ENCODE measurements at regions not wholly inside any gene's neighbourhood (a gene's known extent, or its start where the extent isn't known, plus 50 kb on each side); places are given as distances from the start of the nearest gene placed in this dataset.

DNA sequence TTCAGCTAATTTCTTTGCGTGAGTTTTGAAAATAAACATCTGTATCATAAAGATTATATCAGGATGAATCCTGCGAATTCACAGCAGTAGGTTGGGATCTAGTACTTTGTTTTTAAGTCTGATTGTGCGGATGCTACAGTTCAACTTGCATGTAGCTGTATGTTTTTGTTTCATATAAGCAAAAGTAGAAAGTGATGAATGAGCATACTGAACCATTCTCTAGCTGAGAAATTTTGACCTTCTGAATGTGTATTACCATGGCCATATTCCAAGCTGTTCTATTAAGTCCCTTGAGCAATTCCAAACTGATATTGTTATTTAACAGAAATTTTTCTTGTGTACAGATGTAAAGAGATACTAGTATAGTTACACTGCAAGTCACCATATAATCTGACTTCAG lies 358.8 kb upstream of the MEOX2 start:
- no peak for DNase-seq

DNA sequence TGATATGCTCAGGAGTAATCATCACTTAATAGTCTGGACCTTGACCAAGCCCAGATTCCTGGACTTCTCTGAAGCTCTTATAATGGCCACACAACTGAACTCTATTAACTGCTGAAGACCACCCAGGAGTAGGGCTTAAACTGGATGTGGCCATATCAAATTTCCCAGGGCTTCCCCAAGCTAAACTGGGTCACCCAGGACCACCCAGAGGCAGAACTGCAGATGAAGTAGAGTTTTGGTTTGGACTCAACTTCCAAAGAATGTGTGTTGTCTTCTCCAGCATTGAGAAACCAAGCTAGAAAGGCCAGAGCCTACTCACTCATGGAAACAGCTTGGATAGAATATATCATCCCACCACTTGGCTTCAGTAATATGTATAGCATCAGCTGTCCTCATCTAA lies 358.2 kb upstream of the MEOX2 start:
- no peak for DNase-seq

DNA sequence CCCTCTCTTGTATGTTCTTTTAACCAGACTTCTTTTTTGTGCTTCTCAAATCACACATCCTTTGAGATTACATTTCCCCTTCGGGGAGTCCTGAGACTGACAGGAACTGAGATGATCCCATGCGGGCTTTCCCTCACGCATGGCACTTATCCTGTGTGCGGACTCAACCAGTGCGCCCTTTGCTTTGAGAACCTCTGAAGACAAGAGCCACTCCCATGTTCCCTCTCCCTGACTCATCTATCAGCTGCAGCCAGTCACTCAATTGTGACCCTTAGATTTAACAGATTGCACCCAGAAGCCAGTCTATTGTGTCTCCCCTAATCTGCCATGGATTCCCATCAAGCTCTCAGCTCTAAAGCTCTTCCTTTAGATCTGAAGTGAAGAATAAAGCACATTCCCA lies 353.9 kb upstream of the MEOX2 start:
- DNase-seq: no peak

DNA sequence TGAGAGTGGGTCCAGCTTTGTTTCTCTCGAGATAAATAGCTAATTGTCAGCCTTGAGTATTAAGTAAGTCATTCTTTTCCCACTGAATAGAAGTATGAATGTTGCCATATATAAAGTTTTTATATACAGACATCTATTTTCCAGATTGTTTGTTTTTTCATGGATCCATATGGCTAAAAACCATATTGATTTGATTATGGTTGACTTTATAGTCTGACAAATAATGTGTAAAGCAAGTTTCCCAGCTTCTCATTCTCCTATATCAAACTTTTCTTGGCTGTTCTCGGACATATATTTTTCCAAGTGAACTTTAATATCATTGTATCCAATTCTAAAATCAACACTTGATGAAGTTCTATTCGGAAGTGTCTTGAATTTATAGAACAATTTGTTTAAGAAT lies 352.4 kb upstream of the MEOX2 start:
- DNase-seq: no peak

DNA sequence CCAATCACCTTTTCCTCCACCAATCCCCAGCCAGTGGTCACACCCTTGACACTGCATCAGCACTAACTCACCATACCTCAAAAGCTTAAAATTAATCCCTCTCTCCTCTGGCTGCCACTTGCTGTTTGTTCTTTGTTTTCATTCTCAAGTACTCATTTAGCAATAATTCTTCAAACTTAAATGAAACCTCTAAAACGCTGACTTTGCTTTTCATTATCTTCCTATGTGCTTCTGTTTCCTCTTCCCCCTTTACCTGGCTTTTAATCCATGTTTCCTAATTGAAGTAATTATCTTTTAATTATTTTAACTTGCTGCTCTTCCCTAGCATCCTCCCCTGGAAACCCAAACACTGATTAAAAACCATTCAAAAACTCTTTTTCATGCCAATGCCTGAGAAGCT lies 348.9 kb upstream of the MEOX2 start:
- DNase-seq: no peak

DNA sequence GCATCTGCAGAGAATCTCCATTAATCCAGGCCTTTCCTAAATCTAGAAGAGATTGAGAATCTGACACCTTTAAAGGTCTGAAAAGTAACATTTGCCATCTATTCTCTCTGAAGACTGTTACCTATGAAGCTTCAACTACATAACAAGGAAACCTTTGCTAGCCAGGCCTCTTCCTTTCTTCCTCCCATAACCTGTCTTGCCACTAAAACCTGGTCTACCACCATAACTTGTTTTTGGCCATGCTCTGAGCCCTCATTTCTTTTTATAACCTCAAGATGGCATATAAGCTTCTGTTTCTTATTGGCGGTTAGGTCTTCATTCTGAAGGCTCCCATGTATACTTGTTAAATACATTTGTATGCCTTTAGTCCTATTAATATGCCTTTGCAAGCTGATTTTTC lies 348.4 kb upstream of the MEOX2 start:
- DNase-seq: no peak

DNA sequence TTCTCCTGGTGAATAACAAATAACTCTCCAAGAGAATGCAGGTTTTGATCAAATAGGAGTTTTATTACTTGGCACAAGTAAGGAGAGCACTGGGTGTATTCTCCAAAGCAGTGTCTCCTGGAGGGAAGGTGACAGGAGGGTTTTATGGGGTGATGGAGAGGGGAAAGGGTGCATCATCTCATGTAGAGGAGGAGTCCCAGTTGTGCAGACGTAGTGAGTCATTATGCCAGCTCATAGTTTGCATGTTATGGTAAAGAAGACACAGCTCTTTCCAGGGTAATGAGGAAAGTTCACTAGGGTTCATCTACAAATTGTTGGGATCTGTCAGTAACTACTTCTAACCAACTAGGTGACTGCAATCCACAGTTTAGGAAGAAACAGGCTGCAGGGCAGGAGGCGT lies 347.9 kb upstream of the MEOX2 start:
- no peak for DNase-seq

DNA sequence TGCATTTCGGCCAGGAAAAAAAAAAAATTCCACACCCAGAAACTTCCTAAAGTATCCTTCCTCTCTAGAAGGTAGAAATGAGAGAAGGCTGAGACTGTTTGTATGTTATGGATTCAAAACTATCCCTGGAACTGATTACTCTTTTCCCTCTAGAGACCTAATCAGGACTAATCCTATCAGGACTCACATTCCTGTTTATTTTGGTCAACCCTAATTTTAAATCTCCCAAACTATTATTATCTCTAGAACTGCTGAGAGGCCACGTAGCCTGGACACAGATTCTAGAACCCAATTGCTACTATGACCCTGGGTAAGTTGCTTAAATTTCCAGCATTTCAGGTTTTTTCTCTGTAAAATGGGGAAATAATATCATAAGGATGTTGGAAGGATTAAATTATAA lies 346.8 kb upstream of the MEOX2 start:
- DNase-seq: no peak

DNA sequence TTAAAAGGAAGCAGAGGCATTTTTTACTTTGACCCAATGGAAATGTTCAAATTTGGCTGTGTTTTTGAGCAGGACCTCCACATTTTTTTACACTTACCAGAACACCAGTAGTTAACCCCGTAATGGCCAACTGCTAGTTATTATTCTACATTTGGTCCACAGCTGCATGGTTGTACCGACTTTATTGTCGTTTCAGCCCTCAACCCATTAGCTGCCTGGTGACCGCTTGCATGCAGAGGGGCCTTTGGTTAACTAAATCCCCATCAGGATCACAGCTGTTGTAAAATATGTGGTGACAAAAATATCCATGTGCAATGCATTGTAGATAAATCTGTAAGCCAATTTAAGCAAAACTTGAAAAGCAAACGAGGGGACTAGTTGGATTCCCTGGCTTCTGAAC lies 342.2 kb upstream of the MEOX2 start:
- no peak for DNase-seq

DNA sequence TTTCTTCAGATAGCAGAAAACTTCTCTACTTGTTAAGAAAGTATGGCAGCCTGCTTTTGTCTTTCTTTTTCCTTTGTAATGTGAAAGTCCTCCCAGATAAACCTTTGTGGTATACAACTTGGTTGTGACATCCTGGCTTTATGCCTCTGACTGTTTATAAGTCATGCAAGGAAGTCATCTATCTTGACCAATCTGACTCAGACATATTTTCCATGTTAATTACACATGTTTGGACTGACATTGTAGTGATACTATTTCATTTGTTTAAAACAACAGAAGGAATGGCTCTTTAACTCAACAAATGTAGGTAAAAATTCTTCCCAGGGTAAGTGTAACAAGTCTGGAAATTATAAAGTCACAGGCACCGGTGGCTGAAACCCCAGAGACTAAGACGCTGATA lies 341.6 kb upstream of the MEOX2 start:
- DNase-seq: no peak

DNA sequence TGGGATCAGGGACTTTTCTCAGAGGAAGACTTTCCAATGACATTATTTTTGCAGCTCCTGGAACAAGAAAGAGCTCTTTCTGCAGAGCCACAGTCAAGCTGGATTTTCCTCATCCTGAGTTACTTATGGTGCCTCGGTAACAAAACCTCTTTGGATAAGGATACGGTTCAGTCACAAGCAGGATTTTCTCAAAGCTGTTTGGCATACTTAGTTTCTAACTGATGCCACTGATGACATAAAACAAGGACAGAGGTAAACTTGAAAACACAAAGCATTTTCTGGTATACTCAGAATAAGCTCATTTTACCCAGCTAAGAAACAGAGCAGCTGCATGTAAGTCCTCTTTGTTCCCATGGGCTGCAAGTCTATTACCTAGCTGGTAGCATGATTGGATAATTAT lies 340.9 kb upstream of the MEOX2 start:
- no peak for DNase-seq

DNA sequence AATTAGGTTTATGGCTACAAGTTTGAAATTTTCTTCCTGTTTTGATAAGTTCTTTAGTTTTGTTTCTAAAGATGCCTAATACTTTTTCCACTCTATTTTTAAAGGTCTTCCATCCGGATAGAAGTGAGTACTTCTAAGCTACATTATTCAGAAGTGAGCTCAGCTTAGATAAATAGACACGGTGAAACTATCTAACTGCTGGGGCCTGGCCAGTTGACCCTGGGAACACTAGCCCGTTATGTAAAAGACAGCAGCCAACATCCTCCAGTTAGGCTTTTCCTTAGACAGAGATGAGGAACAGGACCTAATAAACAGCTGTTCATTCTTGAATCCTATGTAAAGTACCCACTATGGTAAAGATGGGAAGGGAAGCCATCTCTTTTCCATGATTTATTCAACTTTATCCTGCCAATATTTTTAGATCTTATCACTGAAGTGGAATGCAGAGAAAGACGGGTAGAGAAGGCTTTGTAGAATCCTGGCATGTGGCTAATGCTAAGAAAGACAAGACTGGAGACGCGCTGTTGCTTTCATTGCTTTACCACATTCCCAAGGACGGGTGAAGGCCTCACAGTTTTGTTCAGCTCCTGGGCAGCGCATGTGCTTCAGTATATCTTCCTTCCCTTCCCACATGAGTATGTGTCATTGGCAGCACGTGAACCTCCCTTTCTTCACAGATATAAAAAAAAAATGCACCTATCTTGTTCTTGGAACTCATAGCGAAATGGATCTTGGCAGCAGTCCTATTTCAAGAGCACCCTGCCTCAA lies 340.0 kb upstream of the MEOX2 start:
- no peak for DNase-seq

DNA sequence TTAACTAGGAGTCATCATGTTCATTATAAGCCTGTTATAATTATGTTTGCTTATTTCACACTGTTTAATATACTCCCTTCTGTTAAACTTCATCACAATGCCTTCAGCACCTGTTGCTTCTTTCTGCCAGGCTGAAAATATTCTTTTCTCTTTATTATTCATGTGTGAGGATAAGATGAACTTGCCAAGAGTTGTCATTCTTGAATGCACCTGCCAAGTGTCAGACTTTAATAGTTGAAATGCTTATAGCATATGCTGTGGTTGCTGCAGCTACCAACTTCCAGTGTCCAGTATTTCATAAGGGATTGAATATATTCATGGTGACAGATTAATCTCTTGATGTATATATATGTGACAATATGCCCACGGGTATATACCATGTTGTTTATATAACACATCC lies 339.2 kb upstream of the MEOX2 start:
- DNase-seq: no peak

DNA sequence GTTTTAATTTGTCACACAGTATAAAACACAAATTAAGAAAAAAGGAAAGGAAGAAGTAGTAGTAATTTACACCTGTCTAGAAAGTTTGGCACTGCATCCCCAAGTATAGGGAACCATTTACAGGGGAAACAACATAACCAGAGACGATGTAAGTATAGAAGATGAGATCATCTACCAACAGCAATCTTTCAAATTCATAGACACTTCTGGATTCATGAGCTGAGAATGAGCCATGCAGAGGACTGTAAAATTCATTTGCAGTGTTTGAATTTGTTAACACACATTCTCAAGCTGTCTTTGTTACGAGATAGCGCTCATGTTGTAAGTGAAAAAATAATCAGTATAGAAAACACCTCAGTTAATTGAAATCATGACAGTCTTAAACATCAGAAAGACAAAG lies 337.0 kb upstream of the MEOX2 start:
- DNase-seq: no peak

DNA sequence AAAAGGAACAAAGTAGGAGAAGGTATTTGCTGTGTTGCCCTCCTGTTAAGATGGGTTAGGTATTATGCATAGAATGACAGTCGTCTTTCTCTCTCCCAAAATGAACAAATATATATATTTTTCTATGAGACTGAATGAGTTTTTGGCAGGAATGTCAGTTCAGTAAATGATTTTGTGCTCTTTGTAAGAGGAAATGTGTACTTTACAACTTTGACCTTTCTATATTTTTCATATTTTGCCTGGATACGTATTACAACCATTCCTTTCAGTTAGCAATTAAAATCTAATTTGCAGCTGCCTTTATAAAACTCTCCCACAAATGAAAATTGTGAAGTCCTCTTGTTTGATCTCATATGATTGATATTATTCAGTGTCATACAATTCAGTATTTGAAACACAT lies 336.6 kb upstream of the MEOX2 start:
- no peak for DNase-seq

DNA sequence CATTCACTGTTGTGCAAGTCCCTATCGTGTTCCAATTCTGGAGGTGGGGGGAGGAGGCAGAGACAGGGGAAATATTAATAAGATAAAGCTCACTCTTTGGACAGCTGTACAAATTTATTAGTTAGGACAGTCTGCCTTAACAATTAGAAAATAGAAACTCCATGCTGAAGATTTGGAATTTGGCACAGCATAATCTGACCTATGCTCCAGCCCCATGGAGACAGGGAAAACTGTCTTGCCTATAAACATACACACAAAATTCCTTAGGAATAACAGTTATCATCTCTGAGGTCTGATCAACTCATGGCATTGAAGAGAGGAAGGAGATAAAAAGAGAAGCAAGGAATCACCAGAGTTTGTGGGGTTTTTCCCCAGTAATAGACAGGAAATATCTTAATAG lies 335.4 kb upstream of the MEOX2 start:
- no peak for DNase-seq

DNA sequence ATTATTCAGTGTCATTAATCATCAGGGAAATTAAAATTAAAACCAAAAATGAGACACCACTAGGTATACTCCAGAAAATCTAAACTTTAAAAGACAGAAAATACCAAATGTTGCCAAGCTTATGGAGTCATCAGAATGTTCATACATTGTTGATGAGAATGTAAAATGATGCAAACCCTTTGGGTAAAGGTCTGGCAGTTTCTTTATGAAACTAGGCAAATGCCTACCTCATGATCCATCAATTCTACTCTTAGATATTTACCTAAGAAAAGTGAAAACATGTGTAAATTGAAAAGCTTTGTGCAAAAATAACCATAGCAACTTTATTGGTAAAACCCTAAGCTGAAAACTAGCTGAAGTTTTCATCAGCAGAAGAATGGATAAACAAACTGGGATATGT lies 329.5 kb upstream of the MEOX2 start:
- no peak for DNase-seq

DNA sequence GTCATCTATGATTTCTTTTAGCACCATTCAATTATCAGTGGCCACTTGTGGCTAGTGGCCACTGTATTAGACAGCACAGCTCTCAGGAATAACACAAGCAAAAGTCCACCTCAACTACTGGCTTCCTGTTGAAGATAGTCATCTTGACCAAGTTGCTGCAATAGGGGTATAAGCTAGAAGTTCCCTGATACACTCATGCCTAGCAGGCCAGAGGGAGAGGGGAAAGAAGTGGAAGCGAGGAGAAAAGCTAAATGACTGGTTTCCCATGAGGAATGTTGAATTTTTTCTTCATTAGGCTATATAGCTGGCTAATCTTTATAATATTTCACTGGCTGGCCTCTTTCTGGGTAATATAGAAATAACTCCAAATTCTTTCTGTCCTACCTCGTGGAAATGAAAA lies 327.5 kb upstream of the MEOX2 start:
- no peak for DNase-seq

DNA sequence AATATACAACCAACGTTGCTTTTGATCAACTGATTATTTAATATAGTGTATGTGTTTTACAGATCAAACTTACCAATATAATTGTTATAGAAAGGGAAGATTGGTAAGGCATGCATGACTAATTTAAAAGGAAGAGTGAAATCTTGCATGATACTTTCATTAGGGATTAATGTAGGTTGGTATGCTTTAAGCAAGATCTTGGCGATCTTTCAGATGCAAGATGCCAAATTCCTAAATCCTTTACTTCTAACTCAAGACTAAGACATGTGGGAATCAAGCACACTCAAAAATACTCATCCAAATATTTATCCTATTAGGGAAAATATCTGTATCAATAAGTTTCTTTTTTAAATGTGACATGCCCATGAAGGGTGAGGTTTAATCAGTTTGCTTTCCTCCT lies 321.4 kb upstream of the MEOX2 start:
- DNase-seq: no peak

DNA sequence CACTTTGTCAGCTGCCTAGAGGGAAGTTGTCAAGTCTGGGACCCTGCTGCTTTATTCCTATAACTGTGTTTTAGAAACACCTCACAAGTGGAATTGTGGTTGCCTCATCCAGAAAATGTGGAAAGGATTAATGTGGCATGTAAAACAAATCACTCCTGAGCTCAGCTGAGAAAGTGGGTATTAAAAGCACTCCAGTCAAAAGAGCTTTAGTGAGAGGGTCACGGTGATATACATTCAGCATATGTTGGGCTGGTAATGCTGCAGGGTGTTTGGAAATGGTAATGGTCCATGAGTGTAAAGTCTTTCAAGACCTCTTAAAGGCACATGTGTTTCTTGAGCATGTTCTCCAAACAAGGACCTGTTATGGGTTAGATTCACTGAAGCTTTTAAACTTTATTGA lies 318.2 kb upstream of the MEOX2 start:
- no peak for DNase-seq

DNA sequence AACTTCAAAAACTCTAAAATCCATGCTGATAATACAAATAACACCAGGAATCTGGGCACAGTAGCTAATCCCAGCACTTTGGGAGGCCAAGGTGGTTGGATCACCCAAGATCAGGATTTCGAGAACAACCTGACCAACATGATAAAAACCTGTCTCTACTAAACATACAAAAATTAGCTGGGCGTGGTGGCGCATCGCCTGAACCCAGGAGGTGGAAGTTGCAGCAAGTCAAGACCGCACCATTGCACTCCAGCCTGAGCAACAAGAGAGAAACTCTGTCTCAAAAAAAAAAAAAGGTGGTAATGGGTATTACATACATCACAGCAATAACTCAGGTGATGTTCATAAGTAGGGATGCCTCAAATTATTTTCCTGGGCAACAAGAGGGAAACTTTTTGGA lies 315.0 kb upstream of the MEOX2 start:
- DNase-seq: no peak

DNA sequence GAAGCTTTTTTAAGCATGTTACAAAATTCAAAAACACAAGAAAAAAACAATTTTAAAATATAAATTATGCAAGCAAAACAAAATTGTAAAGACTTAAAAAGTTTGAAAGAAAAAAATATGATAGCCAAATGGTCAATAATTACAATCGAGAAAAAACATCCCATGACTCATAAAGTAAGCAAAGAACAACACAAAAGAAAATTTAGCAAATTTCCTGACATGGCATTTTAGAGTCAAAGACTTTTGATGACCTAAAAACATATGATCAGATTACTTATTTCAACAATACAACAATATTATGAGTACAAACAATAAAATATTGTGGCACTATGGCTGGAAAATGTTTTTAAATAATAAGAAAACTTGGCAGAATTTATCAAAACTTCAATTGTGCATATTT lies 312.1 kb upstream of the MEOX2 start:
- no peak for DNase-seq

DNA sequence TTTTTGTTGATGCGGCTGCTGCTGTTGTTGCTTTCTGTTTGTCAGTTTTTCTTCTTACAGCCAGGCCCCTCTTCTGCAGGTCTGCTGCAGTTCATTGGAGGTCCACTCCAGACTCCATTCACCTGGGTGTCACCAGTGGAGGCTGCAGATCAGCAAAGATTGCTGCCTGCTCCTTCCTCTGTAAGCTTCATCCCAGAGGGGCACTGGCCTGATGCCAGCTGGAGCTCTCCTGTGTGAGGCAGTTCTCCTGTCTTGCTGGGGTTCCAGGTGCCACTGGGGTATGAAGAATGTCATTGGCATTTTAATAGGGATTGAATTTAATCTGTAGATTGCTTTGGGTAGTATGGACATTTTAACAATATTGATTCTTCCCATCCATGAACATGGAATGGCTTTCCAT lies 308.5 kb upstream of the MEOX2 start:
- DNase-seq: no peak

DNA sequence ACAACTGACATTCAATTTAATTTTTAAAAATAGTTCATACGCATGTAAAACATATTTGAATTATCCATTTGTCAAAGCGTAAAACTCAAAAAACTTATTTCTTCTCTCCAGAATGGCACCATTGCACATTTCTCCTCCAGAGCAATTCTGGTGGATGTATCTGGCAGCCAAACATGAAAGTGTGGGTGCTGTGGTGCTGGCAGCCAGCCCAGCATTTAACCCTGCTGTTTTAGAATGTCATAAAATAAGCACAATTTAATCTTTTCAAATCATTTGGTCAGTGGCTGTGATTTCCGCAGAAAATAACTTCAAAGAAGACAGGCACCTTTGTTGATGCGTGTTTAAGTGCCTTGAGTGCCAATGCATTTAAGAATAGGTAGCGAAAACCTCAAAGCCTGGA lies 302.7 kb upstream of the MEOX2 start:
- DNase-seq: no peak

DNA sequence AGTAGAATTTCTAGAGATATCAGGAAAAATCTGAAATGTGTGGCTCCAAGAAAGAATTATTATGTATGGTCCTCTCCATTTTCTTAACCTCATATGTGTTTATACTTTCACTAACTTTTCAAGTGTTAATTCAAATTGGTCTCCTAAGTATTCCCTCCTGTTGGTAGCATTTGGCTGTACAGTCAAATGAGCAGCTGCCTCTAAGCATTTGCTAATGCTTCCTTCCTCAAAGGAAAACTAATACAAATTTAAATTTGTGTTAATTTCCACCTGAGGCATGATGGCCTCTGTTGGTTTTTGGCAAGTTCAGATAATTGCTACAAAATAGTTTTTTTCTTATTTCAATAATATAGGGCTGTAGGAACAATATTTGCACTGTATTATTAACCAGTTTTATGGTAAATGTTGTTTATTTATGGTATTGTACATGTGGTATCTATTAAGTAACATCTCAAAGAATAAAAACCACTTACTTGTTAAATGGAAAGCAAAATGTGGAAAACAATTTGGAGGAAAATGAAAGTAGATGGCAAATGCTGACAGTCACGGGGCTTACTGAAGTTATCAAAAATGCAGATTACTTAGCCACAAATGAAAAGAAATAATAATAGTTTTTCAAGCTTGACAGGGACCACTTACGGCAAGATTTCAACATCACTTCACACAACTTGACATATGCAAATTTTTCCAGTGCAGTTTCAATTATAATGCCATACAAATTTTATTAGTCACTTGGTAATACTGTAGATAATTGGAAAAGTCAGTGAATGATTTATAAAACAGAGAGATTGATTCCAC lies 299.3 kb upstream of the MEOX2 start:
- no peak for DNase-seq

Measured in stimulated activated CD4-positive, alpha-beta T cell treated with anti-CD3 and anti-CD28 coated beads, Interleukin-4, amount 100 ng/mL, for 24 hours (primary cell).